Vagina (tissue), 2 donors: ENCODE measurements at regions not wholly inside any gene's neighbourhood (a gene's known extent, or its start where the extent isn't known, plus 50 kb on each side); places are given as distances from the start of the nearest gene placed in this dataset.

Experiments
- DNase-seq, 2 donors: peaks; one replicate each; pipeline ENCODE4 v3.0.0-alpha.2; 2017; ENCODE audit errors: extremely low spot score in 2 of 2
- H3K27ac ChIP-seq: fragments of 200-600 bp; sonication (generic); one replicate; pipeline ENCODE4 v1.5.1; 2019
- H3K27me3 ChIP-seq: fragments of 200-600 bp; sonication (generic); one replicate; pipeline ENCODE4 v1.5.1; 2019
- H3K36me3 ChIP-seq, 2 donors: fragments of 200-600 bp; sonication (generic); one replicate each; pipeline ENCODE4 v1.5.1; 2017 to 2019
- H3K4me1 ChIP-seq: fragments of 200-600 bp; sonication (generic); one replicate; pipeline ENCODE4 v1.5.1; 2019
- H3K4me3 ChIP-seq, 2 donors: fragments of 200-600 bp; sonication (generic); 1 replicate in 1 of 2; 2 replicates in 1 of 2; pipeline ENCODE4 v1.5.1; 2016 to 2019
- H3K9me3 ChIP-seq: fragments of 200-600 bp; sonication (generic); one replicate; pipeline ENCODE4 v1.5.1; 2019
- POLR2A ChIP-seq, 2 donors: fragments of 450-650 bp; IDR thresholded peaks; one replicate each; pipeline ENCODE4 v1.6.1; 2017; ENCODE audit warnings: antibody characterized with exemption in 2 of 2, mild to moderate bottlenecking in 2 of 2, moderate library complexity in 2 of 2
- POLR2AphosphoS5 ChIP-seq, 2 donors: sonication (generic); formaldehyde crosslinking; IDR thresholded peaks; one replicate each; pipeline ENCODE4 v1.9.0; 2017; ENCODE audit warnings: antibody characterized with exemption in 2 of 2, mild to moderate bottlenecking in 2 of 2, low read depth in 1 of 2; ENCODE audit not compliant: insufficient read depth in 1 of 2
- intact Hi-C: fragments of 100-400 bp; cut with DNase I; formaldehyde crosslinking; loops from one replicate; pipeline ENCODE4 v1.15.1; 2023
- TF ChIP-seq, protein P1 (sequence below), 3 experiments: fragments of 450-650 bp in 2 of 3; fragments of 200-600 bp in 1 of 3; sonication (generic) in 1 of 3; IDR thresholded peaks; one replicate each; pipeline ENCODE4 v1.5.1; 2017 to 2019; ENCODE audit warnings: antibody characterized with exemption in 3 of 3, mild to moderate bottlenecking in 2 of 3, moderate library complexity in 2 of 3

- DNase-seq: no peak
- Histone ChIP-seq H3K27me3 (no peaks in the 10 kb centered on the region), H3K4me1 (no peaks in the 10 kb centered on the region), H3K9me3 (no peaks in the 10 kb centered on the region), H3K4me3 (no peak overlapping the region), H3K27ac (no peak overlapping the region), H3K36me3 (no peaks in the 10 kb centered on the region)
- intact Hi-C loops: no loop called here
- TF ChIP-seq POLR2AphosphoS5 (IDR thresholded peaks at IDR 0.05; ENCODE audit: insufficient read depth in 1 of 2, low read depth in 1 of 2): no peak
- TF ChIP-seq, protein P1, sequence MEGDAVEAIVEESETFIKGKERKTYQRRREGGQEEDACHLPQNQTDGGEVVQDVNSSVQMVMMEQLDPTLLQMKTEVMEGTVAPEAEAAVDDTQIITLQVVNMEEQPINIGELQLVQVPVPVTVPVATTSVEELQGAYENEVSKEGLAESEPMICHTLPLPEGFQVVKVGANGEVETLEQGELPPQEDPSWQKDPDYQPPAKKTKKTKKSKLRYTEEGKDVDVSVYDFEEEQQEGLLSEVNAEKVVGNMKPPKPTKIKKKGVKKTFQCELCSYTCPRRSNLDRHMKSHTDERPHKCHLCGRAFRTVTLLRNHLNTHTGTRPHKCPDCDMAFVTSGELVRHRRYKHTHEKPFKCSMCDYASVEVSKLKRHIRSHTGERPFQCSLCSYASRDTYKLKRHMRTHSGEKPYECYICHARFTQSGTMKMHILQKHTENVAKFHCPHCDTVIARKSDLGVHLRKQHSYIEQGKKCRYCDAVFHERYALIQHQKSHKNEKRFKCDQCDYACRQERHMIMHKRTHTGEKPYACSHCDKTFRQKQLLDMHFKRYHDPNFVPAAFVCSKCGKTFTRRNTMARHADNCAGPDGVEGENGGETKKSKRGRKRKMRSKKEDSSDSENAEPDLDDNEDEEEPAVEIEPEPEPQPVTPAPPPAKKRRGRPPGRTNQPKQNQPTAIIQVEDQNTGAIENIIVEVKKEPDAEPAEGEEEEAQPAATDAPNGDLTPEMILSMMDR (IDR thresholded peaks at IDR 0.05): no peak
- no peak for TF ChIP-seq POLR2A (IDR thresholded peaks at IDR 0.05)
These were observed 1619.6 kb upstream of the LRRTM3 start for GRCh38 chr10:65306201-65306600.

- H3K27ac ChIP-seq: no peak overlapping the region
- H3K27me3 ChIP-seq: no peaks in the 10 kb centered on the region
- H3K4me3 ChIP-seq: no peak overlapping the region
- TF ChIP-seq, protein P1 (IDR thresholded peaks at IDR 0.05): no peak
- TF ChIP-seq POLR2AphosphoS5 (IDR thresholded peaks at IDR 0.05; ENCODE audit: insufficient read depth in 1 of 2, low read depth in 1 of 2) (no peak), POLR2A (IDR thresholded peaks at IDR 0.05) (no peak)
- H3K9me3 ChIP-seq: no peaks in the 10 kb centered on the region
- H3K36me3 ChIP-seq: no peaks in the 10 kb centered on the region
- intact Hi-C loops: no loop called here
- no peak for DNase-seq
- H3K4me1 ChIP-seq: no peaks in the 10 kb centered on the region
These were observed 1613.0 kb upstream of the LRRTM3 start for GRCh38 chr10:65312876-65313275.

GRCh38 chr10:65313406-65313805, 1612.4 kb upstream of the LRRTM3 start:
- TF ChIP-seq, protein P1 (IDR thresholded peaks at IDR 0.05): no peak
- TF ChIP-seq POLR2AphosphoS5 (IDR thresholded peaks at IDR 0.05; ENCODE audit: insufficient read depth in 1 of 2, low read depth in 1 of 2): no peak
- TF ChIP-seq POLR2A (IDR thresholded peaks at IDR 0.05): no peak
- Histone ChIP-seq H3K9me3 (no peaks in the 10 kb centered on the region), H3K27me3 (no peaks in the 10 kb centered on the region), H3K36me3 (no peaks in the 10 kb centered on the region), H3K4me3 (no peak overlapping the region), H3K4me1 (no peaks in the 10 kb centered on the region), H3K27ac (no peak overlapping the region)
- no peak for DNase-seq
- intact Hi-C loops: no loop called here

- Histone ChIP-seq H3K27ac (no peak overlapping the region), H3K4me1 (no peaks in the 10 kb centered on the region), H3K9me3 (no peaks in the 10 kb centered on the region), H3K27me3 (no peaks in the 10 kb centered on the region), H3K36me3 (no peaks in the 10 kb centered on the region), H3K4me3 (no peak overlapping the region)
- DNase-seq: no peak
- no peak for TF ChIP-seq POLR2A (IDR thresholded peaks at IDR 0.05)
- no peak for TF ChIP-seq POLR2AphosphoS5 (IDR thresholded peaks at IDR 0.05; ENCODE audit: insufficient read depth in 1 of 2, low read depth in 1 of 2)
- TF ChIP-seq, protein P1 (IDR thresholded peaks at IDR 0.05): no peak
- intact Hi-C loops: no loop called here
These were observed 1611.6 kb upstream of the LRRTM3 start for GRCh38 chr10:65314253-65314652.

DNA sequence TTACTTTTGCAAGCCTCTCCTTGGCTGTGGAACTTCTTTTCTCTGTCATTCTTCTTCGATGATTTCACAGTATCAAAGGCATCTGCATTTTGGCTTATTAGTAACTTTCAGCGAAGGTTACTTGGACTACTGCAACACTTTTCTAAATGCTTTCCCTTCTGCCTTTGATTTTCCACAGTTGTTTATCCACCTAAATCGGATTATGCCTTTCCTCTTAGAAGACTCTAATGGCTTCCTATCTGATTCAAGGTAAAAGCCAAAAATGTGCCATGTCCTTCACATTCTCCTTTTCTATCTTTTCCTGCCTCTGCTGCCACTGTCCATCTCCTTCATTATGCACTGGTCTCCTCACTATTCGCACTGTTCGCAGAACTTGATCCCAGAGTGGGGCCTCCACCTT, 1606.3 kb upstream of the LRRTM3 start:
- no peak overlapping the region for H3K4me3 ChIP-seq
- no peaks in the 10 kb centered on the region for H3K9me3 ChIP-seq
- no peak for TF ChIP-seq POLR2A (IDR thresholded peaks at IDR 0.05)
- TF ChIP-seq, protein P1 (IDR thresholded peaks at IDR 0.05): no peak
- no peak for TF ChIP-seq POLR2AphosphoS5 (IDR thresholded peaks at IDR 0.05; ENCODE audit: insufficient read depth in 1 of 2, low read depth in 1 of 2)
- no peaks in the 10 kb centered on the region for H3K27me3 ChIP-seq
- intact Hi-C loops: no loop called here
- no peak overlapping the region for H3K27ac ChIP-seq
- no peaks in the 10 kb centered on the region for H3K4me1 ChIP-seq
- H3K36me3 ChIP-seq: no peaks in the 10 kb centered on the region
- no peak for DNase-seq
